ENCODE measurements at regions not wholly inside any gene's neighbourhood (a gene's known extent, or its start where the extent isn't known, plus 50 kb on each side); places are given as distances from the start of the nearest gene placed in this dataset.

- intact Hi-C loops (cut with DNase I), result no loop called here
- no peak for DNase-seq
These were observed 467.4 kb downstream of the BCOR start for GRCh38 chrX:39630344-39630743.

DNA sequence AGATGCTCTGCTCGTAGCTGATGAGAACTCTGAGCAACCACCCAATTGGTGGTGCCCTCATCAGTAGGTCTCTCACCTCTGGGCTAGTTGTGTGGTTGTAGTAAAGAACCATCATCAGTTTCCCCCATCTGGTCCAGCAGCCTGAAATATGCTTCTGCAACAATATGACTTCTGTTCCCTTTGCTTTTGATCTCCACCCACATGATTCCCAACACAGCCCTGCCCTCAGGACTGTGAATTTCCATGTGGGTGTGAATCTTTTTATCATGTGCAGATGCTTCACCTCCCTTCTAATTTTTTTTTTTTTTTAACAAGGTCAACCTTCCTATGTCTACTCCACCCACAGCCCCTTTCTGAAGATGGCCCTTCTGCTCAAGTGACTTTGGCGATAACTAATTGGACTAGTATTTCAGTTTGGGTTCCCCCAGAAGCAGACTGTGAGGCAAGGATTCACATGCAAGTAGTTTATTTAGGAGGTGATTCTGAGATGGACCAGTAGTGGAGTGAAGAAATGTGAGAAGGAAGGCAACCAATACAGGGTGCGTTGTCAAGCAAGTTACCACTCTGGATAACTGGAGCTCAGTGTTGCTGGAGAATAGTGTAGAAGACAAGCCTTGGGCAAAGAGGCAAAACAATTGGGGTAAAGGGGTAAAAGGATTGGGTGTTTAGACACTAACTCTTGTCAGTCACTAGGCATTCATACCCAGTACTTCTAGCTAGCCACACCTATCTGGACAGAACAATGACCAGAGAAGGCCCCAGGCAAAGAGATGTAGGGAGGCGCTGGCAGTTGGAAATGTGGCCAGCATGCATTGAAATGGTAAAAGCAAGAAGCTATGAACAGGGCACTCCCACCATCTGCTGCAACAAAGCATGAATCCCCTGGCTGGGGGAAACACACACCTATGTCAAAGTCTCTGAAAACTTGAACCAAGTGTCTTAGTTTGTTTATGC is 466.2 kb downstream of the BCOR start:
- no peak for DNase-seq
- intact Hi-C loops (cut with DNase I), result no loop called here

- DNase-seq, result no peak
- intact Hi-C loops (cut with DNase I), result no loop called here
These were observed 464.5 kb downstream of the BCOR start for GRCh38 chrX:39633293-39633692.

- no peak for DNase-seq
- intact Hi-C loops (cut with DNase I), result no loop called here
These were observed 461.3 kb downstream of the BCOR start for GRCh38 chrX:39636481-39636880.

- intact Hi-C loops (cut with DNase I), result no loop called here
- no peak for DNase-seq
These were observed 459.2 kb downstream of the BCOR start for GRCh38 chrX:39638526-39638925.

- intact Hi-C loops (cut with DNase I), result no loop called here
- no peak for DNase-seq
These were observed 457.9 kb downstream of the BCOR start for GRCh38 chrX:39639871-39640270.

DNA sequence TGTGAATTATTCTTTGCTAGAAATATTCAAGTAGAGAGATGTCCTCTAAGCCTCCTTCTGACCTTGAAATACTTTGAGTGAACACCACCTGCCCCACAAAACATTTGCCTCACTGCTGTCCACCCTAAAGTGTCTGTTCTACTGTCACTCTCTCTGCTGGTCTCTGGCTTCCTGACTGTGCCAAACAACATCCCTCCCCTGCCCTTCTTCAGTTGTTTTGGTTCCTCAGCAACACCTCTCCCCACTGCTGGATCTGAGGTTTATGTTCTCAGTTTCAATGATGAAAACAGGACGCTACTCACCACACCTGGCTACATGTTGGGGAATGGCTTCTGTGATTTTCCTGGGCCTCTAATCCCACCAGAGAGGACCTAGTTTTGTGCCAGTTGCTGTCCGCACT is 456.9 kb downstream of the BCOR start:
- DNase-seq, result no peak
- intact Hi-C loops (cut with DNase I), result no loop called here

GRCh38 chrX:39642071-39642470 is 455.7 kb downstream of the BCOR start:
- intact Hi-C loops (cut with DNase I), result no loop called here
- DNase-seq, result no peak

- no peak for DNase-seq
- intact Hi-C loops (cut with DNase I), result no loop called here
These were observed 454.2 kb downstream of the BCOR start for GRCh38 chrX:39643550-39643949.

GRCh38 chrX:39645178-39645895 is 452.4 kb downstream of the BCOR start:
- DNase-seq, result peak in 17 of 42 donors; percentile 5 to 59 (median 41)
- intact Hi-C loops (cut with DNase I), result no loop called here

DNA sequence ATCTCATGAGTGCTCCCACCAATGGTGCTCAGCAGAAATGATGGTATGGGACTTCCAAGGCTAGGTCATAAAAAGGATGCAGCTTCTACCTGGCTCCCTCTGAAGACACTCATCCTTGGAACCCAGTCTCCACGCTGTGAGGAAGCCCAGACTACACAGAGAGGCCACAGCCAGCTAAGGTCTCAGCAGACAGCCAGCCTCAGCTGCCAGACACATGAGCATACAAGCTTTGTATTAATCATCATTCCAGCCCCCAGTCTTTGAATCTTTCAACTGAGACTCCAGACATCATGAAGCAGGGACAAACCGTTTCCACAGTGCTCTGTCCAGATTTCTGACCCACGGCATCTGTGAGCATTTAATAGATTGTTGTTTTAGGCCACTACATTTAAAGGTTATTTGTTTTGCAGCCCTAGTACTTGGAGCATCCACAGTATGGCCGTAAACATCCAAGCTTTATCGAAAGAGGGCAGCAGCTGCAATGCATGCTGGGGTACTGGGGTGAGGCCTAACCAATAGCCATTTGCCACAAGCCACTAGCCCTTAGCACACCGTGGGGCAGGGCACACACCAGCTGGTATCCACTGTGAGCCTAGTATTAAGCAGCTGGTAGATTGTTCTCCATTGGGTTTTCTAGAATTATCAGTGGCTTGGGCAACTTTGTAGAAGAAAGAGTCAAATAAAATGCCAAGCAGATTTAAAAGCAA is 449.1 kb downstream of the BCOR start:
- no peak for DNase-seq
- intact Hi-C loops (cut with DNase I), result no loop called here

GRCh38 chrX:39650768-39651347 is 446.9 kb downstream of the BCOR start:
- no peak for DNase-seq
- intact Hi-C loops (cut with DNase I), result no loop called here

DNA sequence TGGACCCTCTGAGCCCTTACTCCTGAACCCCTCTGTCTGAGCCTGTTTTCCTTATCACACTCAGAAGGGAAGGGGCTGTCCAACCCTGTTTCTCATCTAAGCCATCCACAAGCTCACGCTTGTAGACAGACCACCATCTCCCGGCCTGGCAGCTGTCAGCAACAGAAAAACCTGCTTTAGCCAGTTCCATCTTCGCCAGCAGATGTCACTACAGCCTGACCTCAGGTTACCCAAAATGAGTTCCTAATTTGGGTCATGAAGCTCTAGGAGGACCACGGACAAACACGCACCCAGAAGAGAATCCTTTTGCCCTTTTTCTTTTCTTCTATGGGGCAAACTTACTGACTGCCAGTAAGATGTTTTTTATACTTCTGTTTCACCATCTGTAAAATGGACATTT is 445.4 kb downstream of the BCOR start:
- DNase-seq, result peak in 32 of 42 donors; percentile 5 to 81 (median 44)
- intact Hi-C loops (cut with DNase I), result no loop called here

DNA sequence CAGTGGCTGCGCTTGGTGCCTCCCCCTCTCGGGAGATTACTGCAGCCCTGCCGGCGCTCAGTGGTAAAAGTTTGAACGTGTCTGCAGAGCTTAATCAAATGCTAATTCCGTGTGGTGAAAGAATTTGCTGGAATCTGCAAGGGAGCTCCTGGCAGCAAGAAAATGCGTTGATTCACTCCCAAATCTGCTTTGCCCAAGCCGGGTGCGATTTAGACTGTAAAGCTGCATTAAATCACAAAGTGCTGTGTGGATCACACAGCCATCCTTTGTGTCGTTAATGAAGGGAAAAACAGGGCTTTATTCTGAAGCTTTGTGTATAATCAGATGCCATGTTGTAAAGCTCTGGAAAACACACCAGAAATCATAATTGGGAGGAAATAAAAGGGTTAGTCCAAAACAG is 444.1 kb downstream of the BCOR start:
- peak; percentile 23 to 84 (median 56) for DNase-seq

GRCh38 chrX:39654183-39654925 is 443.4 kb downstream of the BCOR start:
- DNase-seq, result peak in 5 of 42 donors; percentile 5 to 45 (median 28)
- intact Hi-C loops (cut with DNase I), result no loop called here

More for the DNA sequence above, 444.1 kb downstream of the BCOR start:
- intact Hi-C loops (cut with DNase I), result loop anchor here (1.0 kb wide), 1 partner anchor 25 kb away; no protein-coding TSS in a partner anchor

DNA sequence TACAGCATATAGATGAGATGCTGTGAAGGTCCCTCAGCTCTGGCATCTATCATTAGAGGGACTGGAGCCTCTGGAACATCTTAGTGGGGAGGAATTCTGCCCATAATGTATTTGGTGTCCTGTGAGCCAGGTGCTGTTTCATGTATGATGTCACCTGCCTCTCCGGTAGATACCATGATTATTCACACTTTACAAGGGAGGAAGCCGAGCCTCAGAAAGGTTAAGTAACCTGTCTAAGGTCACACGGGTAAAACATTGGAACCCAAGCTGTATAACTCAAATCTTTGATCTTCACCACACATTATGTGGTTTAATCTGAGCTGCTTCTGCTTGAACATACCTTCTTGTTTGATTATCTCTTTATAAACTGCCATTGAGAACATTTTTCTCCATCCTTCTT is 442.8 kb downstream of the BCOR start:
- no peak for DNase-seq
- intact Hi-C loops (cut with DNase I), result no loop called here

DNA sequence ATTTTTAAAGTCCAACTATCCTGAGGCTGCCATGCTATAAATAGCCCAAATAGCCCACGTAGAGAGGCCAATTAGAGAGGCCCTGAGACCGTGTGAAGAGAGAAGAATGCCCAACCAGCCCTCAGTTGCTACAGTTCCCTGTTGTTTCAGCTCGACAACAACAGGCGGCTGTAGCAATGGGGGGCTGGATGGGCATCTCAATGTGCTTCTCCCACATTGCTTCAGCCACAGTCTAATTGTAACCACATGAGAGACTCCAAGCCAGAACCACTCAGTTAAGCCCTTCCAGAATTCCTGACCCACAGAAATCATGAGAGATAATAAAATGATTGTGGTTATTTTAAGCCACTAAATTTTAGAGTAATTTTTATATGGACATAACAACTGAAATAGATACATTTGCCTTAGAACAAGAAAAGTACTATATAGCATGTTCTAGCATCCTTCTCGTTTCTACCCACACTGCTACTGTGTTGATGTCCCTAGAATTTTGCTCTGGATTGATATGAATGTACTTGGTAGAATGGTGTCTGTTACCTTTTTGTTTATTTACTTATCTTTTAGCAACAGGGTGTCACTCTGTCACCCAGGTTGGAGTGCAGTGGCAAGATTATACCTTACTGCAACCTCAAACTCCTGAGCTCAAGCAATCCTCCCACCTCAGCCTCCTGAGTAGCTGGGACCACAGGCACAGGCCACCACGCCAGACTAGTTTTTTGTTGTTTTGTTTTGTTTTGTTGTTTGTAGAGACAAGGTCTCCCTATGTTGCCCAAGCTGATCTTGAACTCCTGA is 436.4 kb downstream of the BCOR start:
- intact Hi-C loops (cut with DNase I), result no loop called here

More for the DNA sequence above, 436.4 kb downstream of the BCOR start:
- DNase-seq, result no peak

Data from head of caudate nucleus (tissue), 42 donors.